Panc1 (cell line): ENCODE measurements at regions not wholly inside any gene's neighbourhood (a gene's known extent, or its start where the extent isn't known, plus 50 kb on each side); places are given as distances from the start of the nearest gene placed in this dataset.

Source experiments
- ATAC-seq: fragments of 200-7000 bp; cut with Tn5 transposase; 2 replicates; pipeline ENCODE4 v1.9.1; 2020; ENCODE audit warnings: mild to moderate bottlenecking, moderate library complexity
- BruUV-seq: library from RNA; stranded (reverse); fragments of 400-500 nt; replicated peaks from 2 replicates; lab custom pipeline; 2021; lab: Mats Ljungman, UMichigan
- CTCF ChIA-PET: fragments of 300-600 bp; sonication (Branson Sonifier 250); formaldehyde crosslinking; loops from one replicate; lab custom pipeline; 2022; ENCODE audit warnings: antibody characterized with exemption; lab: Charles Lee
- POLR2A ChIA-PET: fragments of 300-600 bp; sonication (Branson Sonifier 250); formaldehyde crosslinking; loops from one replicate; lab custom pipeline; 2022; ENCODE audit warnings: antibody characterized with exemption; lab: Charles Lee
- DNase-seq: peaks from one replicate; pipeline ENCODE4 v3.0.0-alpha.2; 2010; ENCODE audit warnings: low read depth, low spot score
- H3K27ac ChIP-seq: 2 replicates; pipeline ENCODE4 v1.5.1; 2011; ENCODE audit warnings: mild to moderate bottlenecking, low read length, inconsistent platforms
- H3K27me3 ChIP-seq: fragments of 200-500 bp; sonication (Bioruptor generic); 2 replicates; pipeline ENCODE4 v1.6.0; 2014; ENCODE audit warnings: low read length, inconsistent platforms; ENCODE audit not compliant: control insufficient read depth, insufficient read depth
- H3K36me3 ChIP-seq: fragments of 200-500 bp; sonication (Bioruptor generic); 2 replicates; pipeline ENCODE4 v1.5.1; 2014; ENCODE audit warnings: inconsistent platforms, mild to moderate bottlenecking, low read length, moderate library complexity; ENCODE audit not compliant: control insufficient read depth, insufficient read depth
- H3K4me1 ChIP-seq: 2 replicates; pipeline ENCODE4 v1.5.1; 2011; ENCODE audit warnings: inconsistent platforms, mild to moderate bottlenecking, low read length, moderate library complexity; ENCODE audit not compliant: control insufficient read depth, insufficient read depth
- H3K4me3 ChIP-seq, 2 experiments: 2 replicates each; pipeline ENCODE4 v1.5.1; 2011 to 2012; ENCODE audit warnings: low read depth in 2 of 2, low read length in 2 of 2, mild to moderate bottlenecking in 2 of 2, inconsistent platforms in 1 of 2, moderate library complexity in 1 of 2
- H3K9me3 ChIP-seq: fragments of 200-500 bp; sonication (Bioruptor generic); 2 replicates; pipeline ENCODE4 v1.5.1; 2014; ENCODE audit warnings: low read depth, mild to moderate bottlenecking, inconsistent platforms, low read length, moderate library complexity; ENCODE audit not compliant: control insufficient read depth, insufficient read depth
- CTCF ChIP-seq: fragments of 450-650 bp; IDR thresholded peaks from 2 replicates; pipeline ENCODE4 v1.5.1; 2017; ENCODE audit warnings: mild to moderate bottlenecking
- POLR2AphosphoS5 ChIP-seq: IDR thresholded peaks from 2 replicates; pipeline ENCODE4 v1.6.1; 2012; ENCODE audit warnings: mild to moderate bottlenecking, low read depth, low read length, moderate library complexity
- REST ChIP-seq, 2 experiments: IDR thresholded peaks; 2 replicates each; pipeline ENCODE4 v1.6.1; 2011 to 2012; ENCODE audit warnings: low read depth in 2 of 2, control low read depth in 1 of 2, low read length in 1 of 2, mild to moderate bottlenecking in 1 of 2, moderate library complexity in 1 of 2; ENCODE audit not compliant: insufficient read depth in 1 of 2
- SIN3A ChIP-seq: IDR thresholded peaks from 2 replicates; pipeline ENCODE4 v1.6.1; 2012; ENCODE audit warnings: low read depth, mild to moderate bottlenecking, low read length, moderate library complexity, borderline replicate concordance; ENCODE audit not compliant: insufficient read depth
- TCF7L2 ChIP-seq: IDR thresholded peaks from 2 replicates; pipeline ENCODE4 v1.6.1; 2011; ENCODE audit warnings: mild to moderate bottlenecking, low read depth, low read length, inconsistent platforms
- in situ Hi-C: cut with HindIII; loops from 2 replicates; pipeline ENCODE4 v1.10.0; 2016; ENCODE audit warnings: low sequenced_read_pairs, low pct_unique_long_range_greater_than_20kb
- intact Hi-C: fragments of 100-400 bp; cut with micrococcal nuclease; formaldehyde crosslinking; loops from one replicate; pipeline ENCODE4 v1.10.0; 2022; ENCODE audit not compliant: unreplicated experiment

GRCh38 chr21:24265987-24266386, 1341.3 kb downstream of the MRPL39 start:
- no peaks in the 10 kb centered on the region for H3K36me3 ChIP-seq
- ATAC-seq (no peak), DNase-seq (no peak)
- no peaks in the 10 kb centered on the region for H3K9me3 ChIP-seq
- no peaks in the 10 kb centered on the region for H3K4me1 ChIP-seq
- H3K4me3 ChIP-seq, result no peak overlapping the region
- TF ChIP-seq POLR2AphosphoS5 (no peak), SIN3A (no peak), CTCF (no peak), TCF7L2 (no peak)
- CTCF ChIA-PET, result no interaction called here
- BruUV-seq, result no TSS peak
- H3K27me3 ChIP-seq, result no peaks in the 10 kb centered on the region
- in situ Hi-C loops (no loop called here), intact Hi-C loops (no loop called here)
- POLR2A ChIA-PET, result no interaction called here
- H3K27ac ChIP-seq, result no peak overlapping the region

GRCh38 chr21:24260751-24261150, 1346.5 kb downstream of the MRPL39 start:
- no peaks in the 10 kb centered on the region for H3K36me3 ChIP-seq
- DNase-seq (no peak), ATAC-seq (no peak)
- no peaks in the 10 kb centered on the region for H3K9me3 ChIP-seq
- in situ Hi-C loops, result no loop called here
- no TSS peak for BruUV-seq
- intact Hi-C loops, result no loop called here
- no peaks in the 10 kb centered on the region for H3K4me1 ChIP-seq
- H3K27me3 ChIP-seq, result no peaks in the 10 kb centered on the region
- no peak overlapping the region for H3K4me3 ChIP-seq
- no peak overlapping the region for H3K27ac ChIP-seq
- TF ChIP-seq CTCF (no peak), SIN3A (no peak), POLR2AphosphoS5 (no peak)
- POLR2A ChIA-PET, result no interaction called here
- CTCF ChIA-PET, result no interaction called here

- no peak overlapping the region for H3K4me3 ChIP-seq
- no peaks in the 10 kb centered on the region for H3K4me1 ChIP-seq
- H3K27ac ChIP-seq, result no peak overlapping the region
- in situ Hi-C loops (no loop called here), intact Hi-C loops (no loop called here)
- ChIA-PET CTCF (no interaction called here), POLR2A (no interaction called here)
- no peak for TF ChIP-seq POLR2AphosphoS5
- no peak for TF ChIP-seq TCF7L2
- TF ChIP-seq SIN3A, result no peak
- no peak for TF ChIP-seq CTCF
- no peak for TF ChIP-seq REST (IDR thresholded peaks at IDR 0.05; ENCODE audit: insufficient read depth in 1 of 2, low read depth in 2 of 2, low read length in 1 of 2)
- no peaks in the 10 kb centered on the region for H3K9me3 ChIP-seq
- H3K36me3 ChIP-seq, result no peaks in the 10 kb centered on the region
- ATAC-seq (no peak), DNase-seq (no peak)
- BruUV-seq, result no TSS peak
- H3K27me3 ChIP-seq, result no peaks in the 10 kb centered on the region
Measured at GRCh38 chr21:24259241-24259640, 1348.0 kb downstream of the MRPL39 start.
